GM18907 (cell line): ENCODE measurements at regions not wholly inside any gene's neighbourhood (a gene's known extent, or its start where the extent isn't known, plus 50 kb on each side); places are given as distances from the start of the nearest gene placed in this dataset.

Experiments
- ATAC-seq: cut with Tn5 transposase; IDR thresholded peaks from one replicate; pipeline ENCODE4 v1.9.1; 2021; ENCODE audit warnings: mild to moderate bottlenecking, moderate library complexity; ENCODE audit not compliant: unreplicated experiment

DNA sequence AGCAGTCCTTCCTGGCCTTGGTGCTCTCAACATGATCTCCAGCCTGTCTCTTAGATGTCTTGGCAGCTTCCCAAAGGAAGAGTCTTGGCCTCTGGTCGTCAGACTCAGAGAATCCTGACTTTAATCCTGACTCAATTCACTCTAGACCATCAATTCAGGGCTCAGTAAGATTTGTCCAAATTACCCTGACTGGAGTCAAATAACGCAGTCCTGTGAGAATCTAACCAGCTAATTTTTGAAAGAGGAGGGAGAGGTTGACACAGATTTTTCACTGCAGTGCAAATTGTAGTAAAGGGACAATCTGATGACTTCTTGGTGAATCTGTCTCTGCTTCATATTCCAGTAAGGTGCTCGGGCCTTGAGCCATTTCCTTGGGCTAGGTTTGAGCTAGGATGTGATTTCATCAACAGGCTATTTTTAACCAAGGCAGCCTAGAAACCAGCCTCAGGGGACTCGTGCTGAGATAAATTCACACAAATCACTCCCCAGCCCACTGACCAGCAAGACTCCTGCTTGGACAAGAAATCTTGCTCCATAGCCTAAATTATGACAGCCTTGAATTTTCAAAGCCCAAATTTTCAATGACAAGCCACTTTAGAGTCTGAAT lies 257.4 kb downstream of the ENC1 start:
- ATAC-seq = no peak

DNA sequence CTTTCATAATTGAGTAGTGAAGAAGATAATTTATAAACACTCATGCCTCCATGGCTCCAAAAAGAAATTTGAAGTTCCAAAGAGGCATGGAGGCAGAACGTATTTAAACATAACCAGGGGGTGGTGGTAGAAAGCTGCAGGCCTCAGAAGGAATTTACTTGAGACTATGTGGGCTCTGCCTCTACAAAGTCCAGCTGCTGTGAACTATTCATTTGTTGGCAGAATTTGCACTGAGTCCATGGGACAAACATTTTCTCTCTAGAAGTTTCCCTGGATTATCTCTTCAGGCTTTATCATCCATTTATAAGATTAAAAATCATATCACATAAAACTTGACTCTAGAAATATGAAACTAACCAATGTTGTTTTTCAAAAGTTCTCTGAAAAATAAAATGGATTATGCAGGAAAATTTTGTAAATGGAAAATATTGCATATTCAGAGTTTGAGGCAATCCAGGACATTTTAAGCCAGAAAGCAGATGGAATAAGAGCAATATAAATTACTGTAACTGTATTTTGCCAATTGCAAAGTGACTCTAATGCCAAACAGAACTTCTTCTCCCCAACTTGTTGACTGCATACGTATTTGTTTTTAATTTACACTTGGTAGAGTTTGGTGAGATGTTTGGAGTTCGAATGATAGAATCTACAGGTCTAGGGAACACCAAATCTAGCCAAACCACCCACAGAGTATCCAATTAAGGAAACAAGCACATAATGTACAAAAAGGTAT lies 258.2 kb downstream of the ENC1 start:
- ATAC-seq = no peak

DNA sequence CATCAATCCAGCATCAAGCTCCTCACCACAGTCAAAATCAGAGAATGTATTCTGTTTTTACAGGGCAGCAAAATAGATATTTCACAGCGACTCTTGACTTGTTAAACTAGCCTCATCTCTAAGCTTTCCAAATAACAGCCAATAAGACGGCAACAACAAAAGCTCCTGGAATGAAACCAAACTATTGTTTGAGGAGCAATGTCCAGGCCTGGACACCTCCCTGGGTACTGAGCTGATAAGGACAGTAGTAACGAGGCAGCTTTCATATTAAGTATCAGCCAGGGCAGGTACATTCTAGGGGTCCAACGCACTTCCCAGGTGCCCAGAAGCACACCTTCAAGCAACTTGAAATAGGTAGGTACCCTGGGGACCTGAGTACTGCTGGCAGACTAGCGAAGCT lies 260.3 kb downstream of the ENC1 start:
- no peak for ATAC-seq

DNA sequence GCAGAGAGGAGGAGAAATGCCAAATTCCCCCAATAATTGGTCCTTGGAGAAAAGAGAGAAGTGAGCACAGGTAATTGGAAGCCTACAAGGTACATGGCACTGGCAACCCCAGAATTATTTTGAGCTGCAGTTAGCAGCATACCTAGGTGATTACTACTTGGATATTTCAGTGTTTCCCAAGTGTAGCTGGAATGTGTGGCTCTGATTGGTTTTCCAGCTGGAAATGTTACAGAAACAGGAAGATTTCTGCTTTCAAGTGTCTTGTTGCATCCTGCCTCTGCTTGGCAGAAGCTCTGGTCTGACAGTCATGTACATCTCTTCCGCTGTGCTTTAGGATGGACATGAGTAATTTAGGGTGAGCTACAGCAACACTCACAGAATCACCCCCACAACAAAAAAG lies 262.1 kb downstream of the ENC1 start:
- no peak for ATAC-seq

DNA sequence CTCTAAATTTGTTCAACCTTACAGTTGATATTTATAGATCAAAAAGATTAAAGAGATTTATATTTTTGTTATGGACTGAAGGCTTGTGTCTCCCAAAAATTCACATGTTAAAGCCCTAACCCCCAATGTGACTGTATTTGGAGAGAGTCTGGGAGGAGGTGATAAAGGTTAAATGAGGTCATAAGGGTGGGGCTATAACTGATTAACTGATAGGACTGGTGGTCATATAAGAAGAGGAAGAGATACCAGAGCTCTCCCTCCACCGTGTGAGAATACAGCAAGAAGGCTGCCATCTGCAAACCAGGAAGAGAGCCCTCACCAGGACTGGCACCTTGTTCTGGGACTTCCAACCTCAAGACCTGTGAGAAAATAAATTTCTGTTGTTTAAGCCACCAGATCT lies 264.3 kb downstream of the ENC1 start:
- peak; percentile 51 for ATAC-seq

DNA sequence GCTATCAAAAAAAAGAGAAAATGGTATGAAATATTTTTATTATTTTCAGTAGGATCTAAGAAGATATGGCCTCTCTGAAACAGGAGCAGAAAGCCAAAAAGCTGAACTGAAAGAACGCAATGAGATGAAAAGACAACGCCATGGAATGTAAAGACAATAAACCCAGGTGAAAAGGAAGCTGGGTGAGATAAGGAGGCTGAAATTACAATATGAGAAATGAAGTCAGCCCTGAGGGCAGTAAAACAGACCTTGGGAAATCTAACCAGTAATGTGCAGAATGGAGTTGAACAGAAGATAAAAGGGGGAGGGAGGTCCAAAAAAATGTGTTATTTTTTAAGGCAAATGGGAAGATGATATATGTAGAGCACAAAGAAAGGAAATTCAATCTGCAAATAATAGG lies 265.3 kb downstream of the ENC1 start:
- ATAC-seq = no peak

- ATAC-seq = no peak
Observed at GRCh38 chr5:74374656-74375055, 265.9 kb downstream of the ENC1 start.

DNA sequence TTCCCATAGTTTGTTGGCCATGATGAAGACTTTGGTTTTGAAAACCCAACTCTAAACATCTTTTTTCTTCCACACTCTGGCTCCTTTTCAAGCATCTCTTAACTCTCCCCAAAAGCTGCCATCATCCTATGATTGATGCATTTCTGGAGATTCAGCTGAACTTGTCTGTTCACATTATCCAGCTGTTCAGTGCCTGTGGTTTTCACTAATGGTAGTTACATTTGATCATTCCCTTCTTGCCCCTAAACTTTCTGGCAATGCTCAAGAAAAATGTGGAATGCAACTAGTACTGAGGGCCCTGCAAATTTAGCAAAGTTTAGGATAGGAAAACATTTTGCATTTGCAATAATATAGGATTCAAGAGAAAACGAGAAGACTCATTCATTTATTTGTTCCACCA lies 267.5 kb downstream of the ENC1 start:
- no peak for ATAC-seq

DNA sequence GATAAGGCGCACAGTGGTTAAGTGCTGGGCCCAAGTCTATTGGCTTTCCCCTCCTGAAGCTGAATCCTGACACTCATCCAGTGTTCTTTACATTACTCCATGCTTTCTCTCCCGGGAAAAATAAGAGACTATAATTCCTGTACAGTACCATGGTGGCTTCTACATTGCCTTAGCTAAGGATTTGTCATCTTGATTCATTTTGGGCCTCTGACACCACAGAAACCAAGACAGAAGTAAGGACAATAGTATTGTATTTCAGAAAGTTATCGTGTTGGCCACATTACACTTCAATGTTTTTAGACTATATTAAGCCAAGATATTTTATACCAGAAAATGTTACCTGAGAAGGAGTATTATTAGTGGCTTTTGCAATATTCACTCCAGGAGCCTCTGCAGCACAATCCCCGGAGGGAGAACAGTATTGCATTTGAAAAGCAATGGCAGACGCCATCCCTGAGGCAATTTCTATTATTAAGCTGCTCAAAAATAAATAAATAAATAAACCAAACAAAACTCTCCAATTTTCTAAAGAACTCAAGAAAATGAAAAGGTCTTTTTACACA lies 267.9 kb downstream of the ENC1 start:
- no peak for ATAC-seq

DNA sequence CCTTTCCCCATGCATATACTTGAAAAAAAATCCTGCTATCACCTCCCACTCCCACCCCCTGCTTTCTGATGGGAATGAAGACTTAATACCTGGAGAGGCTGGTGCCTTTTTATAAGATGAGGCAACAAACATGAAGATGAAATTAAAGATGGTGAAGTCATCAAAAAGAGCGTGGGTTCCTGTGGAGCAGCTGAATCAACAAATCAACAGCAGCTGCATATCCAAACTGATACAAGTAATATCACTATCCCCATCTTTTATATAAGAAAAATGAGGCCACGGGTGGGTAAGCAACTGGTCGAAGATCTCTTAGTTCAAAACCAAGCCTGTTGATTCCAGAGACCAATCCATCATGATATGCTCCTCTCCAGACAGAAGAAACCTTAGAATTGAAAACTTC lies 268.5 kb downstream of the ENC1 start:
- ATAC-seq = no peak

DNA sequence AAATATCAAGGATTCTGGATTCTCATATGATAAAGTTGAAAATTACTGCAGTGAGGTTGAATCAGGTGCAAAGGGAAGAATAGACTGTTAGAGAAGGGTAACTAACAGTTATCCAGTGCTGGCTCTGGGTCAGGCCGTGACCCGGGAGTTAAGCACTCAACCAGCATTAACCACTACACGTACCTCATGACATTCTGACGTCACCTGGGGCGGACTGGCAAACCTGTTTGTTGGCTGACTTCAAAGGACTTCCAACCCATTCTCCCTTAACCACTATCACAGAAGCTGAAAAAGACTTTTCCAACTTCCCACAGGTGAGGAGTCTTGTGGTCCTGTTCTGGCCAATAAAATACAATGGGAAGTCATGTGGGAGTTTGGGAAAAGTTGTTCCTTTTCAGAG lies 268.9 kb downstream of the ENC1 start:
- no peak for ATAC-seq

DNA sequence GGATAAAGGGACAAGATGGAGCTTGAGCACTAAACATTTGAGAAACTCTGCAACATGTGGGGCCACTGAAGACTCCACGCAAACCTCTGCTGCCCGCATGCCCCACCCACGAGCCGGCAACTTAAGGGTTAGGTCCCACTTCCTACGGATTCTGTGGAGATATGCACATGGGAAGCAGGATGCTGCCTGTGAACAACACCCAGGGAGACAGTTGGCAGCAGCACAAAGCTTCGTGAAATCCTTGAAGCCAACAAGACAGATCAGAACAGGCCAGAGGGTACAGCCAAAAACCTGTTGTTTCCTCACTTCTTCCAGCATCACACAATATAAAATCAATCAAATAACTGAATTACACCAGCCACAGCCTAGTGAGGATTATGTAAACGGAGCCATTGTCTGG lies 270.4 kb downstream of the ENC1 start:
- ATAC-seq = no peak

DNA sequence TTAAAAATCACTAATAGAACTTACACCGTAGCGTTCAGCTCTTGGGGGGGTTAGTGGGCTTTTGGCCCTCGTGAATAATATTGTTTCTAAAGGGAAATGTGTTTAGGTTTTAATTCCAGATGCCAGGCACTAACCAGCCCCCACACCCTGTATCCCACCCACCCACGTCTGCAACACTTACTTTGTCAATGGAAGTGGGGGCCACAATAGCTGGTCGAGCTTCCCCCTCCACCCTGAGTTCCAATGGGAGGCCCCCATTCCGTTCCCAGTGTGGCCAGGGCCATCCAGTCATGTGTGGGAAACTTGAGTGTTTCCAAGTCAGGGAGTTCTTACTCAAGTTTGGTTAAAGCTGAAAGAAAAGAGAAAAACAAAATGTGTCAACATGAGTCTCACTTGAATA lies 271.4 kb downstream of the ENC1 start:
- ATAC-seq = no peak

GRCh38 chr5:74367934-74368333 lies 272.6 kb downstream of the ENC1 start:
- ATAC-seq = no peak

- no peak for ATAC-seq
Observed at GRCh38 chr5:74367241-74367733, 273.2 kb downstream of the ENC1 start.

GRCh38 chr5:74365723-74366122 lies 274.8 kb downstream of the ENC1 start:
- ATAC-seq = no peak

GRCh38 chr5:74364507-74364906 lies 276.0 kb downstream of the ENC1 start:
- no peak for ATAC-seq

GRCh38 chr5:74363603-74364205 lies 276.8 kb downstream of the ENC1 start:
- no peak for ATAC-seq

DNA sequence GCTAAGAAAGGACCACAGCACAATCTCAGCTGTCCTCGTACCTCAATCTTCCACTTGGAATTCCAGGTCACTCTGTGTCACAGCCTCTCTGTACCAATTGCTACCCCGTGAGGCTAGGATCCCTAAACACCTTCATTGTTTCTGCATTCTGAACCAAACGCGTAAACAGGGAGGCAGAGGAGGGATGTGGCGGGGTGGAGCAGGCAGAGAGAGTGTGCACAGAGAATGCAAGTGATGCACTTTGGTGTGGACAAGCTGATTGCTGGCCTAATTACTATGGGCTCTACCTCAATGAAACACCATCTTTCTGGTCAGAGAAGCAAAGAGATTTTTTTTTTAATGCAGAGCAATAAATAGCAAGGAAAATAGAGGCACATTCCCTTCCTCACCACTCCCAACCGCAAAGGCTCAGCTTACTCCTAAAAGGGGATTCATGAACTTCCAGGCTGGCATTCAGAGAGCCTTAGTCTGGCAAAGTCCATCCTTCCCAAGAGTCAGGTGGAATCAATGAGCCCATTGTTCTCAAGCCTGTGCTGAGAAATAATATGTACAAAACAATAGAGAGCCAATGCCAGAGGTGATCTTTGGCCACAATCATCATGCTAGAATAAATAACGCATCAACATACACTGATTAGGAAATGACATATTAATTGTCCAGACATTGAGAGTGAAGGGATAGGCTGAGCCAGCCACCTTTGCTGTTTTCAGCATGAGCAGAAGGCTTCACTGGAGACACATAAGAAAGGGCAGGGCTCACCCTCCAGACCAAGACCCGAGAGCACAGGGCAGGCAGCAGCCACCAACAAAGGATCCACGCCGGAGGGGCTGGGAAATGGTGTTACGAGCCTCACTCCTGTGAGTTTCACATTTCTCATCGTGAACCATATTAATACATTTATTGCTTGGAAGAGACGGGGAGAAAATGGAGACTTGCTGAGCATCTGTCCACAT lies 278.8 kb downstream of the ENC1 start:
- ATAC-seq = no peak

- ATAC-seq = no peak
Observed at GRCh38 chr5:74360535-74361210, 279.9 kb downstream of the ENC1 start.
